HCT116 (cell line): ENCODE measurements at regions not wholly inside any gene's neighbourhood (a gene's known extent, or its start where the extent isn't known, plus 50 kb on each side); places are given as distances from the start of the nearest gene placed in this dataset.

Experiments used
- ATAC-seq: fragments of 200-7000 bp; cut with Tn5 transposase; 2 replicates; pipeline ENCODE4 v1.9.1; 2020; ENCODE audit warnings: mild to moderate bottlenecking, moderate library complexity
- BruUV-seq: library from RNA; stranded (reverse); fragments of 400-500 nt; replicated peaks from 2 replicates; lab custom pipeline; 2021; lab: Mats Ljungman, UMichigan
- CTCF ChIA-PET: fragments of 300-600 bp; sonication (Branson Sonifier 250); formaldehyde crosslinking; loops from one replicate; lab custom pipeline; 2021; ENCODE audit warnings: antibody characterized with exemption; lab: Charles Lee
- POLR2A ChIA-PET: fragments of 300-600, 350-600 bp; sonication (Branson Sonifier 250); formaldehyde crosslinking; loops from one replicate; lab custom pipeline; 2021; ENCODE audit warnings: antibody characterized with exemption; lab: Charles Lee
- RAD21 ChIA-PET, 2 experiments: fragments of 300-600 bp; sonication (Branson Sonifier 250); formaldehyde crosslinking; loops; one replicate each; lab custom pipeline; 2023; ENCODE audit warnings: low total read pairs in 2 of 2; ENCODE audit not compliant: uncharacterized antibody in 2 of 2, unreplicated experiment in 2 of 2, low non-redundant PET in 1 of 2; lab: Charles Lee
- DNase-seq: peaks from one replicate; pipeline ENCODE4 v3.0.0-alpha.2; 2010; ENCODE audit warnings: low read depth, low spot score
- H2AFZ ChIP-seq: fragments of 200-600 bp; shearing (Covaris generic), sonication (generic); 2 replicates; pipeline ENCODE4 v1.6.1; 2017; ENCODE audit warnings: low read depth, mixed run types, mixed read lengths, antibody characterized with exemption, low read length; ENCODE audit not compliant: poor library complexity, severe bottlenecking
- H3K27ac ChIP-seq: 2 replicates; pipeline ENCODE4 v1.5.1; 2012; ENCODE audit warnings: low read depth, low read length
- H3K27me3 ChIP-seq: fragments of 200-600 bp; sonication (generic); 2 replicates; pipeline ENCODE4 v1.6.1; 2016; ENCODE audit warnings: mixed run types, low read length, mixed read lengths; ENCODE audit not compliant: insufficient read depth
- H3K36me3 ChIP-seq, 2 experiments: fragments of 200-500 bp in 1 of 2; fragments of 200-600 bp in 1 of 2; sonication (Bioruptor generic) in 1 of 2; sonication (generic) in 1 of 2; 2 replicates each; pipeline versions ENCODE4 v1.5.1 to v1.6.1; 2014 to 2016; ENCODE audit warnings: low read length in 2 of 2, inconsistent platforms in 1 of 2, mixed read lengths in 1 of 2, mixed run types in 1 of 2; ENCODE audit not compliant: insufficient read depth in 2 of 2, control insufficient read depth in 1 of 2
- H3K4me1 ChIP-seq, 2 experiments: fragments of 200-600 bp in 1 of 2; sonication (generic) in 1 of 2; 2 replicates each; pipeline versions ENCODE4 v1.5.1 to v1.6.1; 2012 to 2017; ENCODE audit warnings: low read length in 2 of 2, inconsistent platforms in 1 of 2, mild to moderate bottlenecking in 1 of 2, mixed read lengths in 1 of 2, mixed run types in 1 of 2, moderate library complexity in 1 of 2; ENCODE audit not compliant: insufficient read depth in 2 of 2, control insufficient read depth in 1 of 2
- H3K4me2 ChIP-seq: fragments of 200-600 bp; sonication (generic); 2 replicates; pipeline ENCODE4 v1.6.1; 2017; ENCODE audit warnings: mixed run types, low read length, mixed read lengths
- H3K4me3 ChIP-seq, 2 experiments: fragments of 200-600 bp in 1 of 2; sonication (generic) in 1 of 2; replicated peaks in 1 of 2; 2 replicates each; pipeline ENCODE4 v1.5.1; 2011 to 2016; ENCODE audit warnings: low read length in 2 of 2, control low read depth in 1 of 2, low read depth in 1 of 2, mild to moderate bottlenecking in 1 of 2, mixed read lengths in 1 of 2, mixed run types in 1 of 2
- H3K79me2 ChIP-seq: fragments of 200-600 bp; sonication (generic); 2 replicates; pipeline ENCODE4 v1.6.1; 2017; ENCODE audit warnings: mild to moderate bottlenecking, mixed run types, low read length, moderate library complexity, mixed read lengths; ENCODE audit not compliant: insufficient read depth
- H3K9ac ChIP-seq: fragments of 200-600 bp; sonication (generic); 2 replicates; pipeline ENCODE4 v1.6.1; 2016; ENCODE audit warnings: low read length, mixed read lengths
- H3K9me2 ChIP-seq: fragments of 200-600 bp; sonication (generic), shearing (Covaris generic); 2 replicates; pipeline ENCODE4 v1.6.1; 2017; ENCODE audit warnings: mixed run types, mild to moderate bottlenecking, moderate library complexity; ENCODE audit not compliant: insufficient read depth
- H3K9me3 ChIP-seq, 2 experiments: fragments of 200-500 bp in 1 of 2; fragments of 200-600 bp in 1 of 2; sonication (Bioruptor generic) in 1 of 2; sonication (generic) in 1 of 2; 2 replicates each; pipeline ENCODE4 v1.6.1; 2014 to 2017; ENCODE audit warnings: low read length in 2 of 2, mixed read lengths in 2 of 2, inconsistent platforms in 1 of 2, low read depth in 1 of 2, mild to moderate bottlenecking in 1 of 2, mixed run types in 1 of 2, moderate library complexity in 1 of 2; ENCODE audit not compliant: control insufficient read depth in 1 of 2, insufficient read depth in 1 of 2
- H4K20me1 ChIP-seq: fragments of 200-600 bp; sonication (generic), shearing (Covaris generic); 2 replicates; pipeline ENCODE4 v1.6.1; 2017; ENCODE audit warnings: mixed run types, mild to moderate bottlenecking, moderate library complexity; ENCODE audit not compliant: insufficient read depth
- CBX3 ChIP-seq: IDR thresholded peaks from 2 replicates; pipeline ENCODE4 v1.6.1; 2012; ENCODE audit warnings: low read depth
- CEBPB ChIP-seq: IDR thresholded peaks from 2 replicates; pipeline ENCODE4 v1.6.1; 2012; ENCODE audit warnings: low read depth
- EGR1 ChIP-seq: IDR thresholded peaks from 2 replicates; pipeline ENCODE4 v1.6.1; 2012; ENCODE audit warnings: low read depth
- ELF1 ChIP-seq: IDR thresholded peaks from 2 replicates; pipeline ENCODE4 v1.6.1; 2012; ENCODE audit warnings: low read depth, borderline replicate concordance
- FOSL1 ChIP-seq: IDR thresholded peaks from 2 replicates; pipeline ENCODE4 v1.6.1; 2012; ENCODE audit warnings: low read depth
- JUND ChIP-seq: IDR thresholded peaks from 2 replicates; pipeline ENCODE4 v1.6.1; 2012
- MAX ChIP-seq: IDR thresholded peaks from 2 replicates; pipeline ENCODE4 v1.6.1; 2012
- POLR2A ChIP-seq: IDR thresholded peaks from 2 replicates; pipeline ENCODE4 v1.7.0; 2011; ENCODE audit warnings: borderline replicate concordance; ENCODE audit not compliant: insufficient read depth, insufficient read length; ENCODE audit errors: extremely low read depth
- POLR2AphosphoS5 ChIP-seq: IDR thresholded peaks from 2 replicates; pipeline ENCODE4 v1.6.1; 2011; ENCODE audit warnings: mild to moderate bottlenecking, low read depth, low read length, moderate library complexity
- RAD21 ChIP-seq: IDR thresholded peaks from 2 replicates; pipeline ENCODE4 v1.6.1; 2012; ENCODE audit warnings: low read depth, mild to moderate bottlenecking
- SP1 ChIP-seq: IDR thresholded peaks from 2 replicates; pipeline ENCODE4 v1.6.1; 2012; ENCODE audit warnings: low read depth
- SRF ChIP-seq: IDR thresholded peaks from 2 replicates; pipeline ENCODE4 v1.6.1; 2012; ENCODE audit warnings: low read depth
- TCF7L2 ChIP-seq: IDR thresholded peaks from 2 replicates; pipeline ENCODE4 v1.7.0; 2011; ENCODE audit warnings: borderline replicate concordance, inconsistent platforms; ENCODE audit not compliant: insufficient read depth, insufficient read length; ENCODE audit errors: extremely low read depth
- YY1 ChIP-seq: IDR thresholded peaks from 2 replicates; pipeline ENCODE4 v1.6.1; 2011; ENCODE audit warnings: low read length, low read depth, moderate library complexity, mild to moderate bottlenecking; ENCODE audit not compliant: insufficient replicate concordance; ENCODE audit errors: extremely low read depth
- ZBTB33 ChIP-seq: IDR thresholded peaks from 2 replicates; pipeline ENCODE4 v1.6.1; 2011; ENCODE audit warnings: mild to moderate bottlenecking, low read length, moderate library complexity; ENCODE audit not compliant: insufficient replicate concordance; ENCODE audit errors: extremely low read depth
- ZFX ChIP-seq: fragments of 450-650 bp; IDR thresholded peaks from 2 replicates; pipeline ENCODE4 v1.6.1; 2017
- ZNF274 ChIP-seq: fragments of 200-500 bp; sonication (Bioruptor generic); IDR thresholded peaks from 2 replicates; pipeline ENCODE4 v1.6.1; 2014; ENCODE audit warnings: mild to moderate bottlenecking, low read depth, low read length, inconsistent platforms
- intact Hi-C: fragments of 100-400 bp; cut with micrococcal nuclease; formaldehyde crosslinking; loops from 2 replicates; pipeline ENCODE4 v1.10.0; 2022
- TF ChIP-seq, protein P1 (sequence below): IDR thresholded peaks from 2 replicates; pipeline ENCODE4 v1.6.1; 2012

- ATAC-seq (no peak), DNase-seq (no peak)
- BruUV-seq: no TSS peak
- Histone ChIP-seq H2AFZ (no peak overlapping the region), H3K27ac (no peak overlapping the region), H3K79me2 (no peaks in the 10 kb centered on the region), H3K9ac (no peak overlapping the region), H3K9me3 (no peaks in the 10 kb centered on the region), H3K4me2 (no peak overlapping the region), H3K4me3 (no peak overlapping the region), H3K27me3 (no peaks in the 10 kb centered on the region), H3K36me3 (no peaks in the 10 kb centered on the region), H4K20me1 (no peaks in the 10 kb centered on the region), H3K4me1 (no peaks in the 10 kb centered on the region), H3K9me2 (no peaks in the 10 kb centered on the region)
- intact Hi-C loops: no loop called here
- ChIA-PET CTCF (no interaction called here), POLR2A (no interaction called here), RAD21 (no interaction called here)
- no peak for TF ChIP-seq FOSL1
- TF ChIP-seq JUND: no peak
- no peak for TF ChIP-seq YY1
- TF ChIP-seq, protein P1, sequence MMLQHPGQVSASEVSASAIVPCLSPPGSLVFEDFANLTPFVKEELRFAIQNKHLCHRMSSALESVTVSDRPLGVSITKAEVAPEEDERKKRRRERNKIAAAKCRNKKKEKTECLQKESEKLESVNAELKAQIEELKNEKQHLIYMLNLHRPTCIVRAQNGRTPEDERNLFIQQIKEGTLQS: no peak
Observed at GRCh38 chr10:123331438-123331837, 177.2 kb downstream of the BUB3 start.

DNA sequence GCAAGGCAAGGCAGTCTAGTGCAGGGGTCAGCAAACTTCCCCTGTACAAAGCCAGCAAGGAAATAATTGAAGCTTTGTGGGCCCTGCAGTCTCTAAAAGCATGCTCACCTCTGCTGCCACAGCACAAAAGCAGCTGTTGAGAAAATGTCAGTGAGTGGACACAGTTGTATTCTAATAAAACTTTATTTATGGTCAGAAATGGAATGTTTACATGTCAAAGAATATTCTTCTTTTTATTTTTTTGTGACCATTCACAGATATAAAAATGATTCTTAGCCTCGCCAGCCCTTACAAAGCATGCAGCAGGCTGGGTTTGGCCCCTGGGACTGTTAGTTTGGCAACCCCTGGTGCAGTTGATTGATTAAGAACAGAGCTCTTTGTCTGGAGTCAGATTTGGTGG, 192.4 kb downstream of the BUB3 start:
- no peaks in the 10 kb centered on the region for H3K9me2 ChIP-seq
- RAD21 ChIA-PET: no interaction called here
- H3K27ac ChIP-seq: no peak overlapping the region
- CTCF ChIA-PET: no interaction called here
- ATAC-seq (no peak), DNase-seq (no peak)
- no peaks in the 10 kb centered on the region for H3K79me2 ChIP-seq
- no TSS peak for BruUV-seq
- H3K4me1 ChIP-seq: peaks cover 0 to 4% of the 10 kb centered on the region in 2 experiments; a peak in 1 of 4 replicates
- H3K9ac ChIP-seq: no peak overlapping the region
- H3K4me3 ChIP-seq: no peak overlapping the region
- H3K9me3 ChIP-seq: no peaks in the 10 kb centered on the region
- no peaks in the 10 kb centered on the region for H3K36me3 ChIP-seq
- TF ChIP-seq POLR2A: no peak
- TF ChIP-seq SRF: no peak
- TF ChIP-seq RAD21: no peak
- no peak for TF ChIP-seq ZNF274
- no peak for TF ChIP-seq CEBPB
- no peak for TF ChIP-seq JUND
- TF ChIP-seq, protein P1: no peak
- TF ChIP-seq POLR2AphosphoS5: no peak
- TF ChIP-seq MAX: no peak
- TF ChIP-seq FOSL1: no peak
- no peak for TF ChIP-seq EGR1
- TF ChIP-seq ZFX: no peak
- TF ChIP-seq CBX3: no peak
- no peak for TF ChIP-seq ZBTB33
- no peak for TF ChIP-seq ELF1
- no peak for TF ChIP-seq TCF7L2
- no peak for TF ChIP-seq YY1
- TF ChIP-seq SP1: no peak
- intact Hi-C loops: no loop called here
- H3K27me3 ChIP-seq: no peaks in the 10 kb centered on the region
- H4K20me1 ChIP-seq: no peaks in the 10 kb centered on the region
- no peak overlapping the region for H2AFZ ChIP-seq
- POLR2A ChIA-PET: no interaction called here
- H3K4me2 ChIP-seq: no peak overlapping the region
